ENCODE measurements at regions not wholly inside any gene's neighbourhood (a gene's known extent, or its start where the extent isn't known, plus 50 kb on each side); places are given as distances from the start of the nearest gene placed in this dataset.
A peak's percentile ranks its signal among the peaks of the same experiment; 100 is the strongest.
"Not testable (repeated sequence)": the region's sequence is repeated elsewhere in the genome, so short reads cannot be mapped to it uniquely, and the experiment has no call there.

DNA sequence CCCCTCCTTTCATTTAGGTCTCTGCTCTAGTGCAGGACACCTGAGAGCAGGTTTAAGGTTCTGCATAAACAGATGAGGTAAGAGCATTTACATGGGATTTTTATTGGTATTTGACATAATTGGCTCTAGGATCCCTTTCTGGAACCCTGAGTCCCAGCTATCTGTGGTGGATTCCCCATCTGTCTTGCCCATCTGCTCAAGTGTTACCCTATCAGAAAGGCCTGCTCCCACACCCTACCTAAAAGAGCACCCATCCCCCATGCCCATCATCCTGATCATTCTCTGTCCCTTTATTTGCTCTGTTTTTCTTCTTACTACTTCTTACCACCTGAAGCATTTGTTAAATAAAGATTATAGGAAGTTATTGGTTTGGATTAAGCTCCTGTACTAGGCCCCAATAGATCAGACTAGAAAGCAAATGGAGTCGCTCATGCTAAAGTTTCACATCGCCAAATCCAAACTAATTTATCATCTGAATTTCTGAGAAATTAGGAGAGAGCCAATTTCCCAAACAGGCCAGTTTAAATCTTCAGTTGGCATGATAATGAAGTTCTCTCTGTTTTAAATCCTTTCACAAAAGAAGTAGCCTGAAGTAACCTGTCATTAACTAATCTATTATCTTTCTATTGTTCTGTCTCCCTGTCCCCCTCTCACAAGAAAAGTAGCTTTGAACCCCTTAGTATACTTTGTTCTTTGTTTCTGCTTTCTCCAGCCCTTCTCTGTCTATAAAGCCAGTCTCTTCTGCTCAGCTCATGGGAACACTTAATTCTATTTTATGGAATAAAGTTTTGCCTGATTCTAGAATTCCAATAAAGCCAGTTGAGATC is 178.6 kb downstream of the ZNF674 start:
- no peak for DNase-seq (ENCODE audit: low read depth)

DNA sequence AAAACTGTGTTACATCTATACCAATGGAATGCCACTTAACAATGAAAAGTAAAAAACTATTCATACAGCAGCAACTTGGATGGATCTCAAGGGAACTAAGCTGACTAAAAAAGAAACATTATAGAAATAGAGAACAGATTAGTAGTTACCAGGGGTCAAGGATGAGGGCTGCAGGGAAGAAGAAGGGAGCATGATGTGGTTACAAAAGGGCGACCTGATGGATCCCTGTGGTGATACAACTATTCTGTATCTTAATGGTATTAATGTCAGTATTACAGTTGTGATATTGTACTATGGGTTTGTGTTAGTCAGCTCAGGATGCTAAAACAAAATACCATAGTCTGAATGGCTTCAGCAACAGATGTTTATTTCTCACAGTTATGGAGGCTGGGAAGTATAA is 190.7 kb downstream of the ZNF674 start:
- no peak for DNase-seq (ENCODE audit: low read depth)

DNA sequence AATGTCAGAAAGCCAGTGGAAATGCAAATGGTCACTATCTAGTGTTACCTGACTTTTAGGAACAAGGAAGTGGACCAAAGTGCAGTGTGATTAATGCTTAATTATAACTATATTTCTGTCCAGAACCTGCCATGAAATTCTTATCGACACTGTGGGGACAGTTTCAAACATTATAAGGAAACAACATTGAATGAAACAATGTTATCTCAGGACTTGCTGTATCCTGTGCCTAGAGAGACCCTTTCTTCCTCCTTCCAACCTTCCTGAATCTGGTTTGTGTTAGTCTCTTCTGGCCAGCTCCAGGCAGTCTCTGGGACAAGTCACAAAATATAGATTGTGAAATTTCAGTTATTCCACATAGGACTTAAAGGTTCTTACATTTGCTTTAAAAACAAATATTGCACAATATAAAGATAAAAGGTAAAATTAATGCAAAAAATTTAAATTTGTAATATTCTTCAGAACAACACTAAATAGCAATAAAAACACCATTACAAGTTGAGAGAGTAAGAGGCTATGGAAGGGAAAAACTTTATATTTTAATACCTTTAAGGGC is 203.4 kb downstream of the ZNF674 start:
- DNase-seq (ENCODE audit: low read depth): no peak

DNA sequence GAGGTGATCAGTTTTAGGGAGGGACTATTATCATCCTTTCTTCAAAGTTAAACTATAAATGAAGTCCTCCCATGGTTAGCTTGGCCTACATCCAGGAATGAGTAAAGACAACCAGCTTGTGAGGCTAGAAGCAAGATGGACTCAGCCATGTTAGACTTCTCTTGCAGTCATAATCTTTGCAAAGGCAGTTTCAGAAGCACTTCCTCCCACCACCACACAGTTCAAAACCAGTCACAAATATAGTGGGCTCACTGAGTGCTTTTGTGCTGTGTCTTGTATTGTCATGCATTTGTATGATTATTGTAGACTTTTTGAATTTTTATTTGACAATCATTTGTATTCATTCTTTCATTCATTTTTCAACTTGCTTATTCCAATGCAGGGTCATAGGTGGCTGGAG is 204.5 kb downstream of the ZNF674 start:
- DNase-seq (ENCODE audit: low read depth): no peak

DNA sequence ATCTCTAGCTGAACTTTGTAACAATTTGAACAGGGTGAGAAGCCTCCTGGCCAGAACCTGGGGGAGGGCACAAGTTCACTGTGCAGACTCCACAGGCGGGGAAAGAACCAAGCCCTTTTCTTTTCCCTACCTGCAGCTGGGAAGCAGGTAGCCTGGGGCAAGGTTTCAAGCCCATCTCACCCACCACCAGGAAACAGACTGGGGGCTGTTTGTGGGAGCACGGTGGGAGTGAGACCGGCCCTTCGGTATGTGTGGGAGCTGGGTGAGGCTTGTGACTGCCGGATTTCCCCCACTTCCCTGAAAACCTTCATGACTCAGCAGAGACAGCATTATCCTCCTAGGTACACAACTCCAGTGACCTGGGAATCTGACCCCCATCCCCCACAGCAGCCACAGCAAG is 211.7 kb downstream of the ZNF674 start:
- no peak for DNase-seq (ENCODE audit: low read depth)

DNA sequence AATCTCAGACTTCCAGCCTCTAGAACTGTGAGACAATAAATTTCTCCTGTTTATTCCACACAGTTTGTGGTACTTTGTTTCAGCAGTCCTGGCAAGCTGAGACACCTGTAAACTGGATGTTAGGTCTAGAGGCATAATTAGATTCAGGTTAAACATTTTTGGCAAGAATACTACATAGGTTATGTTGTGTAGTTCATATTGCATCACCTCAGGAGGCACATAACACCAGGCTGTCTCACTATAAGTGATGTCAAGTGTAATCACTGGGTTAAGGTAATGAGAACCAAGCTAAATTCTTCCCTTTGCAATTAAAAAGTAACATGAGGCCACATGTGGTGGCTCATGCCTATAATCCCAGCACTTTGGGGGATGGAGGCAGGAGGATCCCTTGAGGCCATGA is 214.2 kb downstream of the ZNF674 start:
- DNase-seq (ENCODE audit: low read depth): no peak

DNA sequence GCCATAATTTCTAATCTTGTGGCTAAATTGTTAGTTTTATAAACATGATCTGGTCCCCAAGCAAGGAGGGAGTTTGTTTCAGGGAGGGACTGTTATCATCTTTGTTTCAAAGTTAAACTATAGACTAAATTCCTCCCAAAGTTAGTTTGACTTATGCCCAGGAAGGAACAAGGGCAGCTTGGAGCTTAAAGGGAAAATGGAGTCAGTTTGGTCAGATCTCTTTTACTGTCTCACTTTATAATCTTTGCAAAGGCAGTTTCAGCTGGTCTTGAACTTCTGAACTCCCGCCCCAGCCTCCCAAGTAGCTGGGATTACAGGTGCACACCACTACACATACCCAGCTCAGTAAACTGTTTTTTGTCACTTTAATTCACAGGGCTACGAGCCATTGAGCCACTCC is 214.7 kb downstream of the ZNF674 start:
- no peak for DNase-seq (ENCODE audit: low read depth)

DNA sequence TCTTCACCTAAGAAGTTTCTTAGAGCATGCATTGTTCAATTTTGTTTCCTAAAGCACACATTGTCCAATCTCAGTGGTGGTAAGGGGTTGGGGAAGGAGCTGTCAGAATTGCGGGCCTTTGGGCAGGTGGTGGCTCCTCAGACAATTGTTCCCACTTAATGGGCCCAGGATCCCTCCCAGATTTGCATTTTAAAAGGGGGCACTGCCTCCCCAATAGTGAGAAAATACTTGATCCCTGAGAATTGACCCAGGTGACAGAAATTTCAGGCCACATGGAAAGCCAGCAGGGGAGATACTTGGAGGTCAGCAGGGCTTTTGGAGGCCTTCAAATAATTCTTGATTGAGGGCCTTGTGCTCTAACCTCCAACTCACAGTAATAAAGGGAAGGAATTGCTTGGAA is 217.1 kb downstream of the ZNF674 start:
- DNase-seq (ENCODE audit: low read depth): no peak

DNA sequence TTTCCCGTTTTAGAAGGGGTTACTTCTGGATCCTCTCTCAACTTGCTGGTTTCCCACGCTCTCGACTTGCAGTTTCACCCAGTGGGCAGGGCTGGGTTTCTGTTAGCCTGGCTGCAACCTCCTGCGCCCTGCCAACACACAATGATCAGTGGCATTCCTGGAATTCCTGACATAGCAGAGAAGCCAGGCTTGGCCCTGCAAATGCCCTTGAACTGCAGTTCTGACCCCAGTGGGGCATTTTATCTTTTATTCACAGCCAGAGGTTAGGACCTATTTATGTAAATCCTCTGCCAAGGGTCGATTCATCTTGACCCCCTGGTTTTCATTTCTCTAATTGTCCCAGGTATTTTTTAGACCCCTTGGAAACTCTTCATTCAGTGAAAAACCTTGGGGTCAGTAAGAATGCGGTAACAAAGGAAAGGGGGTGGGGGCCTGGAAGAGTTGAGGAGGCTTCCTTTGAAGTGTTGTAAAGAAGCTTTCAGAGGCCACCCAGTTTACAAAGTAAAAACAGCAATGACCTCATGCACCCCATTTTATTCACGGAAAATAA is 217.6 kb downstream of the ZNF674 start:
- no peak for DNase-seq (ENCODE audit: low read depth)

DNA sequence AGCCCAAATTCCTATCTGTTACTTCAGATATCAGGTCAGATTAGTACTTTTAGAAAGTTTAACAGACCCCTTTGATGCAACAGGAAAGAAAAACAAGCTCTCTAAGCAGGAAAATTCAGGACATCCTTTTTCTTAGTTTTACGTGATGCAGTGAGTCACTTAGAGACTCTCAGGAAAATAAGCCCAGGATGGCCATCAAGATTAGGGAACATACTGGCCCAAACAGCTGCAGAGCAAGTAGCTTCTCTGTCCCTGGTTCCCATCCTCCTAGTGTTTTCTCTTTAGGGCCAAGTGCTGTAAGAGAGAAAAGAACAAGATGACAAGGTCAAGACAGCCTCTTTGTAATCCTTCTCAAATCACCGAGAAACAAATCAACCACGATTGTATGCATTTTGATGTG is 219.1 kb downstream of the ZNF674 start:
- DNase-seq (ENCODE audit: low read depth): no peak

DNA sequence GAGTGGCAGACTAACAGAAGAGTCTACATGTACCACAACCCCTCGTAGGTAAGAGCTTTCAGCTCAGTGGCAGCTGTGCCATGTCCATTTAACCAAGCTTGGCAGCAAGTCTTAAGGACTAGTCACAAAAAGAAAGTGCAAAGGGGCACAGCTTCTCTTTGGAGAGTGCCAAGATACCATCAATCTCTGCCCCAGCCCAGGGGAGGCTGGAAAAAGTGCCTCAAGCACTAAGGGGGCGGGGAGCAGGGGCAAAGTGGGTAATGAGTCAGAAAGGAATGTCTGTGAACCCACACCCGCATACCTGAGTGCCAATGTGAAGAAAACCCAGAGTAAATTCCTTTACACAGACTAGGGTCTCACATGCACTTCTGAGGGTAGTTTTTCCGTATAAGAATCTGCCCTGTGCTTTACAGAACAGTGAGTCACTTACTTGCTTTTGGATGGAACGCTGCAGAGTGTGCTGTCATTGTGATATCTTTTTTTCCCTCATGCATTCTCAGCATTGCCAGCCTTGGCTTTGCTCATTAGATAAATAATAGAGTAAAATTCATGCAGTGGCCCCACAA is 219.8 kb downstream of the ZNF674 start:
- peak; percentile 37 for DNase-seq (ENCODE audit: low read depth)

DNA sequence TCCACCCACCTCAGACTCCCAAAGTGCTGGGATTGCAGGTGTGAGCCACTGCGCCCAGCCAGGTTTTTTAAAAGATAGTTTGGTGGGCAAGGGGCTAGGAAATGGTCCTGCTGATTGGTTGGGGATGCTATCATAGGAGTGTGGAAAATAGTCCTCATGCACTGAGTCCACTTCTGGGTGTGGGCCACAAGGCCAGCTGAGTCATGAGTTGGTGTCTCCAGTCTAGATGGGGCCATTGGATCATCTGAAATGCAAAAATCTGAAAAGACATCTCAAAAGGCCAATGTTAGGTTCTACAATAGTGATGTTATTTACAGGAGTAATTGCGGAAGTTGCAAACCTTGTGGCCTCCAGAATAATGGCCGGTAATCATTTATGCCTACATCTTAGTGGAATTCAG is 221.1 kb downstream of the ZNF674 start:
- DNase-seq (ENCODE audit: low read depth): no peak

DNA sequence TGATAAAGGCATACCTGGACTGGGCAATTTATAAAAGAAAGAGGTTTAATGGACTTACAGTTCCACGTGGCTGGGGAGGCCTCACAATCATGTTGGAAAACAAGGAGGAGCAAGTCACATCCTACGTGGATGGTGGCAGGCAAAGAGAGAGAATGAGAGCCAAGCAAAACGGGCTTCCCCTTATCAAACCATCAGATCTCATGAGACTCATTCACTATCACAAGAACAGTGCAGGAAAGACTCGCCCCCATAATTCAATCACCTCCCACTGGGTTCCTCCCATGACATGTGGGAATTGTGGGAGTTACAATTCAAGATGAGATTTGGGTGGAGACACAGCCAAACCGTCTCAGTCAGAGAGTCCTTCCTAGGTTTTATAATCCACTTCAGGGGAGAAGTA is 222.3 kb downstream of the ZNF674 start:
- not testable (repeated sequence) for DNase-seq (ENCODE audit: low read depth)

DNA sequence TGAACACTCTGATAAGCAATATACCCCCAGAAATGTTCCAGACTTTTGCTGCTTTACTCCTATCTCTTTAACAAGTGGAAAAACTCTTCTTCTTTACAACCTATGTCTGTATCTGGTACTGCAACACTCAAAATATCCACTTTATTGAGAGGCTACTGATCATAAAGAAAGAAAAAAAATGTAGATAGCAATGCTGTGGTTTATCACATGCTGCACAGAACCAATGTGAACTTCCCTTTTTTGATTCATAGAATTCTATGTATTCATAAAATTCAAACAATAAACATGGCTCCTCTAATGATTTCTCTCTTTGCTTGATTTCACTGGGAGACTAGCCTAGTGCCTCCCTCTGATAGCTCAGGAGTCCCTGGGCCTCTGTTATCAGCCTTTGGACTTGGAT is 223.5 kb downstream of the ZNF674 start:
- DNase-seq (ENCODE audit: low read depth): no peak

DNA sequence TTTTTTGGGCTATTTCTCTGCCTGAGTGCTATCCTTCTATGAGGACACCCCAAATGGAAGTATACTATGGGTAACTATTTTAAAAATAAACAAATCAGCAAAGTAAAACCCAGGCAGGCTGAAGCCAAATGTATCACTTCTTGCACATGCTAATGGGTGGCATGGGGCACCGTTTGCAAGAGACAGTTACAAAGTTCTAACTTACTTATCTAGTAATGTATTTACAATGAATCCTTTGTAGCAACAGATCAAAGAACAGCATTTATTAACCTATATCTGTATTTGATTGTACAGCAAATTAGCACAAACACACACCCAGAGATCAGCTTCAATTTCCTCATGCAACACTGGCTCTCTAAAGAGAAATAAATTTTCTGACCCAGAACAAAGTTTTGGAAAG is 225.5 kb downstream of the ZNF674 start:
- no peak for DNase-seq (ENCODE audit: low read depth)

DNA sequence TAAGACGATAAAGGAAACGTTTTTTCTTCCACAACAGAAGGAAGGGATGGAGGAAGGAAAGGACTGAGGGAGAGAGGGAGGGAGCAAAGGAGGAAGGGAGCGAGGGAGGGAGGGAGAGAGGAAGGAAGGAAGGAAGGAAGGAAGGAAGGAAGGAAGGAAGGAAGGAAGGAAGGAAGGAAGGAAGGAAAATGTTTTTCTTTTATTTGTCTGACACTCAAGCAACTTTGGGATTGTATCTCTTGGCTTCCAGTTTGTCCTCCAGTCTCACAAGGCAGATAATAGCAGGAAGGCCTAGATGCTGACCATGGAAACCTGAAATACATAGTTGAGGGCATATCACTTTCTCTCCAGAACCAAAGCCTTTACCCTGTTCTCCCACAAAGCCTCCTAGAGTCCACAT is 226.7 kb downstream of the ZNF674 start:
- no peak for DNase-seq (ENCODE audit: low read depth)

DNA sequence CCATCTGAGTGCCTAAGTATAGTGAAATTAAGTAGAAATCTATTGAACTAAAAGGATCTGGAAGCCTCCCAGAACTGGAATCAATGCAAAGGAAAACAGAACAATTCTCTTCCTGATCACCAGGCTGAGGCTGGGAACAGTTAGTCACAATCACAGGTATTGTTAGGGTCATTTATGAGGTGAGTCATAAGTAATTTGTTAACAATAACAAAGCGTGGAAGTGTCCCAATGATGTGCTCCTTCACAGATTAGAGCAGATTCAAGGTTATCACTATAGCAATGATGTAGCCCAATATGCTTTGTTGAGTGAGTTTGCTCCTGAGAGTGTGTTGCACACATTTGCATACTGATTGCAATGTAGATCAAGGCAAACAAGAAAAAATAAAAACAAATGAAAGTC is 228.1 kb downstream of the ZNF674 start:
- no peak for DNase-seq (ENCODE audit: low read depth)

DNA sequence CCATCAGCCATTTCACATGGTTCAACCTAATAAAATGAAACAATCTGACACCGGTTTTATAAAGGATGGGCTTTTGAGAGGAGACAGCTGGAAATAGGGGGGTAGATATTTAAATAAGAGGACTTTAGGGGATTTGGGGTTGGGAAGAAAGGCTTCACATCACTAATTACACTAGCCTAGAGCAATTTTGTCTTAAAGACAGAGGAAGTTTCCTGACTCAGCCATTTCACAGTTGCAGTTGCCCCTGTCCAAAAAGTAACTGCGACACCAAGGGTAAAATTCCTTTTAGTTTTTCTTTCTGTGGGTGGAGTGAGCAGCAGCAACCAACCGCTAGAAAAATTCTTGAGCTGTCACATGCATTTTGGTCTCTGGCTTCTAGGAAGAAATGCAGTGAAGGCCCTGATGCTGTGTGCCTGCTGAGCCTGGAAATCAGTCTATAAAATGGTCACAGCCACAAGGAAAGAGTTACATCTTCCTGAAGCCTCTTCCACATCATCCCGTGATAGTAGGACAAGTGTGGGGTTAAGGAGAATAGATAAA is 233.6 kb downstream of the ZNF674 start:
- no peak for DNase-seq (ENCODE audit: low read depth)

DNA sequence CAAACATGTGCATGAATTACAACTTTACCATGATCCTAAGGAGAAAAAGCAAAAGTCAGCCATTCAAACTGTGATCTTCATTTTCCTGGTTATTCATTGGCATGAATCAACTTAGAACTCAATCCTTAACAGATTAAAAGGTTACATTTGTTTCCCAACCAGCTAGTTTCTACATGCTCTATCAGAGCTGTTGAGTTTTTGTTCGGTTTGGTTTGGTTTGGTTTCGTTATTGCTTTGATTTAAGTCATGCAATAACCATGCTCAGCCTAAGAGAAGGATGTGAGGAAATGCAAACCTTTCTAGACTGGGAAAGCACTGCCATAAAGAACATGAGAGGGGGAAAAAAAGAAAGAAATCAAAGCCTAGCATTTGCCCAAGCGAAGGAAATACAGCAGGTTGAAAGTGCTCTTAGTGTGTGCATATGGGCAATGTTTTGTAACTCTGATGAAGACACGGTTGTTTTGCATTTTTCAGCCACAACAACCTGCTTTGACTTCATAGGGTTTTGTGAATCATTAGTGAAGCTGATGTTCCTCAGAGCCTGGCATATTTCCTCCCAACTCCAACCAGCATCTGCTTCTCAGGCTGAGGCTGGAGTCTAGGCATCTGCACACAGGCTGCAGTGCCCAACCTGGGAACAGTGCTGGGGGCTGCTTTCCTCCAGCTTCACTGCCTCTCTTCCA is 234.3 kb downstream of the ZNF674 start:
- no peak for DNase-seq (ENCODE audit: low read depth)

DNA sequence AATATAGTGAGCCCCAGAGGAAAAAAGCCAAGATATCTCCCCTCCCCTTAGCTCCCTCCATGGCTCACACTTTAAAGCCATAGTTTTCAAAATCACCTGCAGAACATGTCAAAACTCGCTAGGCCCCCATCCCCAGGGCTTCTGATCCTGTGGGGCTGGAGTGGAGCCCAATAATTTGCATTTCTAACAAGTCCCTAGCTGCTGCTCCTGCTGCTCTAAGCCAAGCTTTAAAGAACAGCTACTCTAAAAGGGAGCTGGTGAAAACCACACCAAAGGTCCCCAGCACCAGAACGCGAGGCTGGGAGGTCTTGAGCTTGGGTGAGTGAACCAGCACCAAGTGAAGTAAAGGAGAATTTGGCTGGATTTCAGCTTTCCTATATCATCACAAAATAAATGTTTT is 237.1 kb downstream of the ZNF674 start:
- DNase-seq (ENCODE audit: low read depth): no peak

DNA sequence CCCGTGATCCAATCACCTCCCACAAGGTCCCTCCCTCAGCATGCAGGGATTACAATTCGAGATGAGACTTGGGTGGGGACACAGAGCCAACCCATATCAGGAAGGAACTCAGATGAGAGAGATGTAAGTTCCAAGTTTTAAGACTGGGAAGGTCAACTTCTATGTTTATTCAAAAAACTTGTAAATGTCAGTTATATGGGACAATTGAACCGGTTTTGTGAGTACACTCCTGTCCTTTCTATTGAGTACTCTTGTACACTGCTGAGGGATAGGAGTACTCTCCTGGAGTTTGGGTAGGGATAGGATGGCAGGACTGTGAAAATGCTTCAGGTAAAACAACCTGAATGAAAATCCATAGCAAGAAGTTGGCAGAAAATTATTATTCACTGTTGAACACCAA is 239.1 kb downstream of the ZNF674 start:
- DNase-seq (ENCODE audit: low read depth): no peak

DNA sequence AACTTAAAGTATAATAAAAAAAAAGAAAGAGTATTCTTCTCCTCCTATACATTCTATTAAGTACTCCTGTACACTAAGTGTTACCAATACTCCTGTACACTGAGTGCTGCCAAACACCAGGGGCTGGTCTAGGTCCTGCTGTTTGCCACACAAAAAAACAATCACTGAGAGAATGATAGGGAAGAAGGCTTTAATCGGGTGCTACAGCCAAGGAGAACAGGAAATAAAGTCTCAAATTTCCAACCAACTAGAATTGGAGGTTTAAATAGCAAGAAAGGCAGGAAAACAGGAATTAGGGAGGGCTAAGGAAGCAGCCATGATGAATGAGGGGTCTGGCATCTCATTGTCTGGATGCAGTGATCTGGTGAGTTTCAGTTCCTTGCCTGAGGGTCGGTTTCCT is 239.8 kb downstream of the ZNF674 start:
- no peak for DNase-seq (ENCODE audit: low read depth)

DNA sequence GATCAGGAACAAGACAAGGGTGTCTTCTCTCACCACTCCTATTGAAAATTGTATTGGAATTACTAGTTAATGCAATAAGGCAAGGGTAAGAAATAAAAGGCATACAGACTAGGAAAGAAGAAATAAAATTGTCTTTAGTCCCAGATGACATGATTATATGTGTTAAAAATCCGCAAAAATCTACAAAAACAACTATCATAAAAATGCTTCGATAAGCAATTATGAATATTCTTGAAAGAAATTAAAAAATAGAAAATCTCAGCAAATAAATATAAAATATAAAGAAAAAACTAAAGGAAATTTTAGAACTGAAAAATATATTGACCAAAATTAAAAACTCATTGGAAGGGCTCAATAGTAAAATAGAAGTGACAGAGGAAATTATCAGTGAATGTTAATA is 243.3 kb downstream of the ZNF674 start:
- DNase-seq (ENCODE audit: low read depth): no peak
